K562 (cell line): ENCODE measurements at regions not wholly inside any gene's neighbourhood (a gene's known extent, or its start where the extent isn't known, plus 50 kb on each side); places are given as distances from the start of the nearest gene placed in this dataset.

Experiments used
- ATAC-seq: fragments of 200-7000 bp; cut with Tn5 transposase; 3 replicates; pipeline ENCODE4 v1.9.1; 2020; ENCODE audit warnings: moderate library complexity
- BruUV-seq: library from RNA; stranded (reverse); fragments of 400-500 nt; replicated peaks from 2 replicates; lab custom pipeline; 2021; lab: Mats Ljungman, UMichigan
- CTCF ChIA-PET: fragments of 300-600 bp; formaldehyde crosslinking; extraction: SDS; loops from one replicate; lab custom pipeline; 2021; ENCODE audit warnings: low intra/inter-chr PET ratio; lab: Yijun Ruan, JAX
- POLR2A ChIA-PET: fragments of 300-600, 350-650 bp; sonication (Branson Sonifier 250); formaldehyde crosslinking; extraction: SDS; loops from one replicate; lab custom pipeline; 2021; ENCODE audit warnings: antibody characterized with exemption, inconsistent platforms; lab: Yijun Ruan, JAX
- DNase-seq, 4 experiments: peaks; one replicate each; pipeline versions ENCODE4 v3.0.0 to v3.0.0-alpha.2; 2011 to 2018; ENCODE audit warnings: low spot score in 3 of 4, mixed read lengths in 3 of 4; ENCODE audit errors: extremely low read depth in 1 of 4
- FAIRE-seq: peaks from 2 replicates; lab custom pipeline; 2011; peaks lifted over from hg19 to GRCh38; lab: Jason Lieb, UNC
- H2AFZ ChIP-seq: 2 replicates; pipeline ENCODE4 v1.6.0; 2011; ENCODE audit warnings: low read depth, low read length, control low read depth, inconsistent platforms
- H3K27ac ChIP-seq: fragments of 200-600 bp; 3 replicates; pipeline ENCODE4 v1.8.0; 2011; ENCODE audit warnings: low read depth, mild to moderate bottlenecking, control low read depth, inconsistent platforms, low read length, moderate library complexity, mixed read lengths; ENCODE audit errors: extremely low read depth
- H3K27me3 ChIP-seq, 2 experiments: fragments of 300-600 bp in 1 of 2; 2 replicates in 1 of 2; 3 replicates in 1 of 2; pipeline versions ENCODE4 v1.6.0 to v1.8.0; 2011; ENCODE audit warnings: inconsistent platforms in 2 of 2, low read length in 2 of 2, mild to moderate bottlenecking in 1 of 2, mixed read lengths in 1 of 2, moderate library complexity in 1 of 2; ENCODE audit not compliant: control insufficient read depth in 2 of 2, insufficient read depth in 2 of 2
- H3K36me3 ChIP-seq: fragments of 300-600 bp; 3 replicates; pipeline ENCODE4 v1.8.0; 2011; ENCODE audit warnings: mild to moderate bottlenecking, low read length, inconsistent platforms; ENCODE audit not compliant: control insufficient read depth, insufficient read depth
- H3K4me1 ChIP-seq, 2 experiments: fragments of 200-600 bp in 1 of 2; replicated peaks in 1 of 2; 2 replicates in 1 of 2; 3 replicates in 1 of 2; pipeline versions ENCODE4 v1.5.1 to v1.8.0; 2011; ENCODE audit warnings: inconsistent platforms in 2 of 2, low read length in 2 of 2, mild to moderate bottlenecking in 1 of 2, mixed read lengths in 1 of 2, moderate library complexity in 1 of 2; ENCODE audit not compliant: control insufficient read depth in 2 of 2, insufficient read depth in 2 of 2
- H3K4me2 ChIP-seq: 2 replicates; pipeline ENCODE4 v1.6.1; 2011; ENCODE audit warnings: low read length, control low read depth, inconsistent platforms, mixed read lengths; ENCODE audit not compliant: insufficient read depth
- H3K4me3 ChIP-seq: fragments of 200-600 bp; sonication (generic), shearing (Covaris generic); 2 replicates; pipeline ENCODE4 v1.5.1; 2016; ENCODE audit warnings: control low read depth, inconsistent platforms
- H3K79me2 ChIP-seq: fragments of 200-600 bp; 3 replicates; pipeline ENCODE4 v1.8.0; 2011; ENCODE audit warnings: low read length, inconsistent platforms; ENCODE audit not compliant: control insufficient read depth, insufficient read depth
- H3K9ac ChIP-seq, 2 experiments: 2 replicates each; pipeline versions ENCODE4 v1.6.0 to v1.6.1; 2011; ENCODE audit warnings: low read depth in 2 of 2, low read length in 2 of 2, control low read depth in 1 of 2, inconsistent platforms in 1 of 2, mild to moderate bottlenecking in 1 of 2, mixed read lengths in 1 of 2; ENCODE audit not compliant: insufficient read depth in 1 of 2
- H3K9me1 ChIP-seq: one replicate; pipeline ENCODE4 v1.6.0; 2011; ENCODE audit warnings: inconsistent platforms, mild to moderate bottlenecking, low read length, moderate library complexity; ENCODE audit not compliant: control insufficient read depth, insufficient read depth
- H3K9me3 ChIP-seq: replicated peaks from 2 replicates; pipeline ENCODE4 v1.5.1; 2011; ENCODE audit warnings: low read depth, low read length, inconsistent platforms; ENCODE audit not compliant: control insufficient read depth, insufficient read depth
- H4K20me1 ChIP-seq: replicated peaks from 2 replicates; pipeline ENCODE4 v1.6.1; 2011; ENCODE audit warnings: low read length, inconsistent platforms, mixed read lengths; ENCODE audit not compliant: control insufficient read depth, insufficient read depth
- CEBPG ChIP-seq, 3 experiments: fragments of 200-800 bp in 1 of 3; sonication (Bioruptor generic) in 1 of 3; sonication (generic) in 1 of 3; formaldehyde crosslinking in 1 of 3; IDR thresholded peaks in 2 of 3; conservative IDR thresholded peaks in 1 of 3; 2 replicates each; pipeline versions ENCODE4 v1.6.1 to v1.8.0; 2016 to 2022; ENCODE audit warnings: missing compliant biosample characterization in 2 of 3, missing genetic modification characterization in 2 of 3, mild to moderate bottlenecking in 1 of 3, missing genetic modification reagents in 1 of 3
- RFX5 ChIP-seq: IDR thresholded peaks from 2 replicates; pipeline ENCODE4 v1.6.1; 2011; ENCODE audit warnings: low read depth, mild to moderate bottlenecking, improper control_type of control experiment, low read length
- ZKSCAN8 ChIP-seq: fragments of 200-800 bp; sonication (Bioruptor generic); IDR thresholded peaks from 2 replicates; pipeline ENCODE4 v1.6.1; 2016; ENCODE audit warnings: missing genetic modification characterization, missing compliant biosample characterization
- ZNF316 ChIP-seq: fragments of 450-650 bp; IDR thresholded peaks from 2 replicates; pipeline ENCODE4 v1.6.1; 2016
- WGBS: fragments of 100-300 bp; shearing (Covaris generic); methylation state at CpG from one replicate; pipeline ENCODE4 v1.1.6; 2016; ENCODE audit warnings: low coverage, mixed read lengths; ENCODE audit not compliant: insufficient coverage; ENCODE audit errors: missing lambda C conversion rate; 5-methylcytosine and 5-hydroxymethylcytosine counted together
- in situ Hi-C: fragments of 300-500 bp; cut with MboI; formaldehyde crosslinking; loops from 4 replicates; pipeline ENCODE4 v1.15.0; 2018; ENCODE audit warnings: inconsistent platforms, mixed read lengths
- intact Hi-C: fragments of 100-400 bp; cut with micrococcal nuclease; formaldehyde crosslinking; loops from 2 replicates; pipeline ENCODE4 v1.14.2; 2022
- TF ChIP-seq, protein P1 (sequence below): fragments of 150-350 bp; IDR thresholded peaks from 2 replicates; pipeline ENCODE4 v1.6.1; 2014; ENCODE audit warnings: low read depth, mild to moderate bottlenecking, low read length, borderline replicate concordance

DNA sequence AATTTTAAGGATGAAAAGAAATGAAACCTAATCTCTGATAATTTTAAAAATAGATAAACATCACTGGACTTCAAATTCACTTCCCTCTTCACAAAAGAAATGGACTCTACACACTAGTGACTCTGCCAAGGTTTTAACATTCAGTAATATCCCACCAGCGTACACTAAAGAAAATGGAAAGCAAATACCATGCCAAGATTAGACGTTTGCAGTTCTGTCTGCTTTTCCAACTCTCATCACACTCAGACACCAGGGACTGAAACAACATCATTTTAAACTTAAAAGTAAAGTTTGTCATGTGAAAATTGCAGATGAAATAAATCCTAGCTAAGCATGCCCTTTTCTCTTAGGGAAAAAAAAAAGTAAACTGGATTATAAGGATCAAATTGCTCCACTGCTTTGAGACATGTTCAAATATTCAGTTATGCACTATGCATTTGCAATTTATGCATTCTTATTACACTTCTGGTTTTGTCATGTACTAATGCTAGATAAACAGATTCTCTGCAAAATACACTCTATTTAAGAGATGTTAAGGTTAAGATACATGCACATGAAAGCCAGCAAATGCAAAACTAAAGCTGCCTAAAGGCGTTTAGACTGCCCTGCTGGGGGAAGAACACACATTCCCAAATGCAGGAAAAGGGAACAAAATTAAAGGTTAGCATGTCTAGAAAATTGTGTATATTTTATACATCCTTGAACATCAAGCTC lies 534.4 kb upstream of the EPHA5 start (continued):
- TF ChIP-seq, protein P1, sequence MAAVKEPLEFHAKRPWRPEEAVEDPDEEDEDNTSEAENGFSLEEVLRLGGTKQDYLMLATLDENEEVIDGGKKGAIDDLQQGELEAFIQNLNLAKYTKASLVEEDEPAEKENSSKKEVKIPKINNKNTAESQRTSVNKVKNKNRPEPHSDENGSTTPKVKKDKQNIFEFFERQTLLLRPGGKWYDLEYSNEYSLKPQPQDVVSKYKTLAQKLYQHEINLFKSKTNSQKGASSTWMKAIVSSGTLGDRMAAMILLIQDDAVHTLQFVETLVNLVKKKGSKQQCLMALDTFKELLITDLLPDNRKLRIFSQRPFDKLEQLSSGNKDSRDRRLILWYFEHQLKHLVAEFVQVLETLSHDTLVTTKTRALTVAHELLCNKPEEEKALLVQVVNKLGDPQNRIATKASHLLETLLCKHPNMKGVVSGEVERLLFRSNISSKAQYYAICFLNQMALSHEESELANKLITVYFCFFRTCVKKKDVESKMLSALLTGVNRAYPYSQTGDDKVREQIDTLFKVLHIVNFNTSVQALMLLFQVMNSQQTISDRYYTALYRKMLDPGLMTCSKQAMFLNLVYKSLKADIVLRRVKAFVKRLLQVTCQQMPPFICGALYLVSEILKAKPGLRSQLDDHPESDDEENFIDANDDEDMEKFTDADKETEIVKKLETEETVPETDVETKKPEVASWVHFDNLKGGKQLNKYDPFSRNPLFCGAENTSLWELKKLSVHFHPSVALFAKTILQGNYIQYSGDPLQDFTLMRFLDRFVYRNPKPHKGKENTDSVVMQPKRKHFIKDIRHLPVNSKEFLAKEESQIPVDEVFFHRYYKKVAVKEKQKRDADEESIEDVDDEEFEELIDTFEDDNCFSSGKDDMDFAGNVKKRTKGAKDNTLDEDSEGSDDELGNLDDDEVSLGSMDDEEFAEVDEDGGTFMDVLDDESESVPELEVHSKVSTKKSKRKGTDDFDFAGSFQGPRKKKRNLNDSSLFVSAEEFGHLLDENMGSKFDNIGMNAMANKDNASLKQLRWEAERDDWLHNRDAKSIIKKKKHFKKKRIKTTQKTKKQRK, result no peak
- no peak for TF ChIP-seq RFX5

DNA sequence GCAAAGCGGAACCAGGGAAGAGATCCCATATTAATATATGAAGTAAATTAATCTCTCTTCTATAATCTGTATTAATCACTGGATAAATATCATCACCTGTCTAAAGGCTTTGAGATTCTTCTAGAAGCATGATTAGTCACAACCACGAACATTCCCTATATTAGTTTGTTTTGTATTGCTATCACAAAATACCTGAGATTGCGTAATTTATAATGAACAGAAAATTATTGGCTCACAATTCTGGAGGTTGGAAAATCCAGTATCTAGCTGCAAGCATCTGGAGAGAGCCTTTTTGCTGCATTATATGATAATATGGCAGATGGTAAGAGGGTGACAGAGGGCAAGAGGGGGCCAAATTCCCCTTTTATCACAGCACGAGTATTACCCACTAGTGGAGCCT lies 532.6 kb upstream of the EPHA5 start:
- in situ Hi-C loops, result no loop called here
- FAIRE-seq (no peak), ATAC-seq (no peak), DNase-seq (no peak)
- Histone ChIP-seq H3K4me1 (no peaks in the 10 kb centered on the region), H4K20me1 (no peaks in the 10 kb centered on the region), H3K79me2 (no peaks in the 10 kb centered on the region), H3K9me1 (no peaks in the 10 kb centered on the region), H3K9me3 (no peaks in the 10 kb centered on the region), H3K27me3 (no peaks in the 10 kb centered on the region), H3K4me2 (no peak overlapping the region), H3K27ac (no peak overlapping the region), H3K36me3 (no peaks in the 10 kb centered on the region), H3K4me3 (no peak overlapping the region), H2AFZ (no peak overlapping the region), H3K9ac (no peak overlapping the region)
- intact Hi-C loops, result no loop called here
- ChIA-PET POLR2A (no interaction called here), CTCF (no interaction called here)
- BruUV-seq, result no TSS peak
- WGBS, result 5% methylated on average over 4 of the region's 4 CpGs
- TF ChIP-seq ZKSCAN8 (CRISPR knock-in tag) (no peak), CEBPG (CRISPR knock-in tag; IDR thresholded peaks at IDR 0.05) (no peak), CEBPG (tag; conservative IDR thresholded peaks at IDR 0.05 in 1 of 2, IDR thresholded peaks at IDR 0.05 in 1 of 2) (peak in 1 of 2 experiments; percentile 72; a peak in 2 of 4 replicates), ZNF316 (no peak)
